OCI-LY1 (cell line): ENCODE measurements at regions not wholly inside any gene's neighbourhood (a gene's known extent, or its start where the extent isn't known, plus 50 kb on each side); places are given as distances from the start of the nearest gene placed in this dataset.

Experiments used
- H2AFZ ChIP-seq: fragments of 200-600 bp; sonication (generic), shearing (Covaris generic); 2 replicates; pipeline ENCODE4 v1.6.0; 2014; ENCODE audit warnings: antibody characterized with exemption, mild to moderate bottlenecking, low read length
- H3F3A ChIP-seq: fragments of 200-600 bp; sonication (generic), shearing (Covaris generic); 2 replicates; pipeline ENCODE4 v1.6.0; 2014; ENCODE audit warnings: mild to moderate bottlenecking, antibody characterized with exemption, low read length, moderate library complexity; ENCODE audit not compliant: insufficient read depth
- H3K27ac ChIP-seq: fragments of 200-600 bp; sonication (generic); 2 replicates; pipeline ENCODE4 v1.5.1; 2014; ENCODE audit warnings: low read length, mixed run types, mild to moderate bottlenecking, low read depth; ENCODE audit not compliant: poor library complexity, severe bottlenecking
- H3K27me3 ChIP-seq: fragments of 200-600 bp; sonication (generic); 2 replicates; pipeline ENCODE4 v1.6.0; 2014; ENCODE audit warnings: antibody characterized with exemption, mild to moderate bottlenecking, low read length, moderate library complexity; ENCODE audit not compliant: insufficient read depth
- H3K36me3 ChIP-seq: fragments of 200-600 bp; sonication (generic); 2 replicates; pipeline ENCODE4 v1.6.1; 2014; ENCODE audit warnings: mild to moderate bottlenecking, antibody characterized with exemption, low read length, moderate library complexity, mixed read lengths; ENCODE audit not compliant: insufficient read depth
- H3K4me1 ChIP-seq: fragments of 200-600 bp; sonication (generic); 2 replicates; pipeline ENCODE4 v1.5.1; 2014; ENCODE audit warnings: mild to moderate bottlenecking, low read length, moderate library complexity; ENCODE audit not compliant: insufficient read depth, severe bottlenecking
- H3K4me2 ChIP-seq: fragments of 200-600 bp; sonication (generic), shearing (Covaris generic); 2 replicates; pipeline ENCODE4 v1.6.1; 2014; ENCODE audit warnings: low read length
- H3K4me3 ChIP-seq: fragments of 200-600 bp; sonication (generic); 2 replicates; pipeline ENCODE4 v1.5.1; 2014; ENCODE audit warnings: low read length, low read depth, mild to moderate bottlenecking, mixed read lengths; ENCODE audit not compliant: poor library complexity, severe bottlenecking
- H3K79me2 ChIP-seq: fragments of 200-600 bp; shearing (Covaris generic); 2 replicates; pipeline ENCODE4 v1.6.1; 2016; ENCODE audit warnings: mixed run types, low read length, mixed read lengths; ENCODE audit not compliant: insufficient read depth
- H3K9ac ChIP-seq: fragments of 200-600 bp; sonication (generic), shearing (Covaris generic); 2 replicates; pipeline ENCODE4 v1.6.1; 2014; ENCODE audit warnings: mild to moderate bottlenecking, low read length, mixed read lengths
- H3K9me2 ChIP-seq: fragments of 200-600 bp; sonication (generic), shearing (Covaris generic); 2 replicates; pipeline ENCODE4 v1.6.1; 2014; ENCODE audit warnings: low read depth, mild to moderate bottlenecking, low read length, mixed read lengths
- H3K9me3 ChIP-seq: fragments of 200-600 bp; shearing (Covaris generic); 2 replicates; pipeline ENCODE4 v1.6.1; 2014; ENCODE audit warnings: low read length, mixed read lengths
- H4K20me1 ChIP-seq: fragments of 200-600 bp; sonication (generic), shearing (Covaris generic); 2 replicates; pipeline ENCODE4 v1.6.0; 2016; ENCODE audit warnings: mild to moderate bottlenecking, low read length; ENCODE audit not compliant: insufficient read depth
- EZH2 ChIP-seq: fragments of 200-600 bp; sonication (generic), shearing (Covaris generic); IDR thresholded peaks from 2 replicates; pipeline ENCODE4 v1.8.0; 2017; ENCODE audit warnings: borderline replicate concordance, mixed run types, mild to moderate bottlenecking, antibody characterized with exemption, low read length, moderate library complexity, mixed read lengths
- TF ChIP-seq, protein P1 (sequence below): fragments of 200-600 bp; sonication (generic), shearing (Covaris generic); IDR thresholded peaks from 2 replicates; pipeline ENCODE4 v1.5.1; 2017; ENCODE audit warnings: mild to moderate bottlenecking, antibody characterized with exemption, low read length, moderate library complexity, mixed read lengths

DNA sequence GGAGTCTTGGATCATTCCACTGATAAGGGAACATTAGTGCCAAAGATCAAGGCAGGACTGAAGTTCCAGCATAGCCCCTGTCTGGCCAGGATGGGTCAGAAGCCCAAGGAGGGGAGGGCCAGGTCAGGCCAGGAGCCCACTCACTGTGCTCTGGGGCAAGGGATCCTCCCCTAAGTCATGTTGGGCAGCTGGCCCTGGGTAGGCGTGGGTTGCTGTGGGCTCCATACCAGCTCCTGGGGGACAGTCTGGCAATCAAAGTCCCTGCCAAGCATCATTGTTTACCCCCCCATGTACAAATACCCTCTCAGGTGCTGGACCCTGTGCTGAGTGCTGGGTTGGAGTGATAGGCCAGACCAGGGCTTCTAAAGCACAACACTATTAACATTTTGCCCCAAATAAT is 130.5 kb downstream of the IRX5 start:
- no peak overlapping the region for H3K27ac ChIP-seq
- no peak overlapping the region for H2AFZ ChIP-seq
- H4K20me1 ChIP-seq: no peaks in the 10 kb centered on the region
- no peak overlapping the region for H3K9ac ChIP-seq
- no peaks in the 10 kb centered on the region for H3K9me3 ChIP-seq
- H3K4me1 ChIP-seq: no peaks in the 10 kb centered on the region
- no peak overlapping the region for H3K4me2 ChIP-seq
- no peaks in the 10 kb centered on the region for H3K79me2 ChIP-seq
- no peak overlapping the region for H3K4me3 ChIP-seq
- H3K9me2 ChIP-seq: no peaks in the 10 kb centered on the region
- TF ChIP-seq, protein P1, sequence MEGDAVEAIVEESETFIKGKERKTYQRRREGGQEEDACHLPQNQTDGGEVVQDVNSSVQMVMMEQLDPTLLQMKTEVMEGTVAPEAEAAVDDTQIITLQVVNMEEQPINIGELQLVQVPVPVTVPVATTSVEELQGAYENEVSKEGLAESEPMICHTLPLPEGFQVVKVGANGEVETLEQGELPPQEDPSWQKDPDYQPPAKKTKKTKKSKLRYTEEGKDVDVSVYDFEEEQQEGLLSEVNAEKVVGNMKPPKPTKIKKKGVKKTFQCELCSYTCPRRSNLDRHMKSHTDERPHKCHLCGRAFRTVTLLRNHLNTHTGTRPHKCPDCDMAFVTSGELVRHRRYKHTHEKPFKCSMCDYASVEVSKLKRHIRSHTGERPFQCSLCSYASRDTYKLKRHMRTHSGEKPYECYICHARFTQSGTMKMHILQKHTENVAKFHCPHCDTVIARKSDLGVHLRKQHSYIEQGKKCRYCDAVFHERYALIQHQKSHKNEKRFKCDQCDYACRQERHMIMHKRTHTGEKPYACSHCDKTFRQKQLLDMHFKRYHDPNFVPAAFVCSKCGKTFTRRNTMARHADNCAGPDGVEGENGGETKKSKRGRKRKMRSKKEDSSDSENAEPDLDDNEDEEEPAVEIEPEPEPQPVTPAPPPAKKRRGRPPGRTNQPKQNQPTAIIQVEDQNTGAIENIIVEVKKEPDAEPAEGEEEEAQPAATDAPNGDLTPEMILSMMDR: no peak
- no peak for TF ChIP-seq EZH2
- no peaks in the 10 kb centered on the region for H3K36me3 ChIP-seq
- H3F3A ChIP-seq: no peaks in the 10 kb centered on the region
- no peaks in the 10 kb centered on the region; the same call in 1 of the 2 replicates for H3K27me3 ChIP-seq

DNA sequence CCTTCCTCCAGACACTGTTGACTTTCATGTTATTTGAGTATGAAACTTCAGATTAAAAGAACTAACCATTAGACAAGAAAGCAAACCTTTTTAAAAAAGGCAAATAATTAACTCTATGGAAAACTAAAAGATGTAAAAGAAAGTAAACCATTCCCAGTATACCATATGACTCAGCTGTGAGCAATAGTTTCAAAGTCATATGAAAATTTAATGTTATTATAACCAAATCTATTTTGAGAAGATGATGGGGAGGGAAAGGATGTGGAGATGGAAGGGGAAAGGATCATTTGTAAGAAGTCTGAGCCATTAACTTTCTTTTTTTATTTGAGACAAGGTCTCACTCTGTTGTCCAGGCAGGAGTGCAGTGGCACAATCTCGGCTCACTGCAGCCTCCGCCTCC is 131.8 kb downstream of the IRX5 start:
- Histone ChIP-seq H3K9ac (no peak overlapping the region), H3F3A (no peaks in the 10 kb centered on the region), H3K27me3 (no peaks in the 10 kb centered on the region; the same call in 1 of the 2 replicates), H3K79me2 (no peaks in the 10 kb centered on the region), H3K4me1 (no peaks in the 10 kb centered on the region), H3K27ac (no peak overlapping the region), H2AFZ (no peak overlapping the region), H3K4me3 (no peak overlapping the region), H3K9me3 (no peaks in the 10 kb centered on the region), H4K20me1 (no peaks in the 10 kb centered on the region), H3K4me2 (no peak overlapping the region), H3K9me2 (no peaks in the 10 kb centered on the region), H3K36me3 (no peaks in the 10 kb centered on the region)
- no peak for TF ChIP-seq EZH2
- TF ChIP-seq, protein P1: no peak

DNA sequence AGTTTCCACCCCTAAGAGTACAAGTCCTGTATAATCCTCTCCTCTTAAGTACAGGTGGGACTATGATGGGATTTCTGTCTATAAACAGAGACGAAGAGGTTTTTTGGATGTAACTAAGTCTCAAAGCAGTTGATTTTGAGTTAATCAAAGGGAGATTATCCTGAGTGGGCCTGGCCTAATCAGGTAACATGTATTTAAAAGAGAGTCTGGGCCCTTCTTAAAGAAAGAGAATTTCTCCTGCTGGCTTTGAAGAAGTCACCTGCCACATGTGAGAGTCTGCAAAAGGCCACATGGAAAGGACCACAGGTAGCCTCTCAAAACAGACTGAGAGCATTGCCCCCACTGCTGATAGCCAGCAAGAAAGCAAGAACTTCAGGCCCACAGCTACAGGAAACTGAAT is 142.3 kb downstream of the IRX5 start:
- H3K36me3 ChIP-seq: no peaks in the 10 kb centered on the region
- no peaks in the 10 kb centered on the region for H3K27me3 ChIP-seq
- no peak overlapping the region for H3K4me3 ChIP-seq
- H2AFZ ChIP-seq: no peak overlapping the region
- no peaks in the 10 kb centered on the region for H3K9me3 ChIP-seq
- no peak overlapping the region for H3K27ac ChIP-seq
- TF ChIP-seq, protein P1: no peak
- no peak for TF ChIP-seq EZH2
- H3K9ac ChIP-seq: no peak overlapping the region
- no peaks in the 10 kb centered on the region for H3K4me1 ChIP-seq
- H3K4me2 ChIP-seq: no peak overlapping the region
- no peaks in the 10 kb centered on the region for H3F3A ChIP-seq
- H4K20me1 ChIP-seq: no peaks in the 10 kb centered on the region
- no peaks in the 10 kb centered on the region for H3K9me2 ChIP-seq
- no peaks in the 10 kb centered on the region for H3K79me2 ChIP-seq
